ENCODE measurements at regions not wholly inside any gene's neighbourhood (a gene's known extent, or its start where the extent isn't known, plus 50 kb on each side); places are given as distances from the start of the nearest gene placed in this dataset.

DNA sequence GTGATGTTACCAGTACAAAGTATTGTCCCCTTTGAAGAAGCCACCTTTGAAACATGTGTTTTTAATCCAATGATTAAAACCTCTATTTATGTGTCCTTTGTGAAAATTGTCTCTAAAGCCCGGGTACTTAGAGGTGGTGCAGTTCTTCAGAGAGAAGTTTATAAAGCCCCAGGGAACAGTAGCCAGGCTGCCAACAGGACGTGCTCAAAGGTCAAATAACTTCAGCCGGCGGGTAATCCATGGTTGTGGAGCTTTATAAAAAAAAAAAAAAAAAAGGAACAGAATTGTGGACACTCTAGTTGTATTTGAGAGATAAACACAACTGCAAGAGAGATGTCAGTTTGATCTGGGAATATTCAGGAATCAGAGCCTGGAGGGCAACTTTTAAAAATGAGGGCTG, 57.9 kb upstream of the CTNND2 start:
- intact Hi-C loops (cut with micrococcal nuclease): no loop called here

More for the DNA sequence above, 57.9 kb upstream of the CTNND2 start:
- no peak for DNase-seq (ENCODE audit: low read depth, low spot score)
- BruUV-seq (replicated peaks): no TSS peak
- Histone ChIP-seq H2AFZ (ENCODE audit: low read depth, low read length, poor library complexity, severe bottlenecking) (no peak overlapping the region), H3K79me2 (ENCODE audit: insufficient read depth, low read length) (no peaks in the 10 kb centered on the region), H3K4me1 (ENCODE audit: control insufficient read depth in 1 of 2, insufficient read depth in 2 of 2, low read length in 2 of 2) (no peaks in the 10 kb centered on the region), H3K27ac (ENCODE audit: low read depth, low read length) (no peak overlapping the region), H3K4me2 (ENCODE audit: low read length) (no peak overlapping the region), H3K9me3 (ENCODE audit: control insufficient read depth in 1 of 2, insufficient read depth in 1 of 2, low read depth in 1 of 2, low read length in 2 of 2) (peaks cover 5 to 11% of the 10 kb centered on the region in 2 experiments; a peak in 3 of 4 replicates), H3K9ac (ENCODE audit: low read length) (no peak overlapping the region), H4K20me1 (ENCODE audit: insufficient read depth) (no peaks in the 10 kb centered on the region), H3K4me3 (replicated peaks in 1 of 2; ENCODE audit: low read depth in 1 of 2, low read length in 2 of 2) (no peak overlapping the region), H3K27me3 (ENCODE audit: insufficient read depth, low read length) (no peaks in the 10 kb centered on the region), H3K36me3 (ENCODE audit: control insufficient read depth in 1 of 2, insufficient read depth in 2 of 2, low read length in 2 of 2) (no peaks in the 10 kb centered on the region), H3K9me2 (ENCODE audit: insufficient read depth) (no peaks in the 10 kb centered on the region)
- ChIA-PET CTCF (no interaction called here), RAD21 (ENCODE audit: low non-redundant PET in 1 of 2, low total read pairs in 2 of 2, uncharacterized antibody in 2 of 2, unreplicated experiment in 2 of 2) (no interaction called here), POLR2A (no interaction called here)
- TF ChIP-seq TCF7L2 (IDR thresholded peaks at IDR 0.05; ENCODE audit: borderline replicate concordance, extremely low read depth, insufficient read depth, insufficient read length): no peak
- TF ChIP-seq CTCF (IDR thresholded peaks at IDR 0.05 in 2 of 3, conservative IDR thresholded peaks at IDR 0.05 in 1 of 3; ENCODE audit: borderline replicate concordance in 1 of 3, insufficient read depth in 1 of 3, low read depth in 2 of 3, low read length in 2 of 3): no peak
- TF ChIP-seq SP1 (IDR thresholded peaks at IDR 0.05; ENCODE audit: low read depth): no peak
- no peak for TF ChIP-seq REST (IDR thresholded peaks at IDR 0.05; ENCODE audit: low read depth)
- no peak for TF ChIP-seq EGR1 (IDR thresholded peaks at IDR 0.05; ENCODE audit: low read depth)
- TF ChIP-seq SIN3A (IDR thresholded peaks at IDR 0.05; ENCODE audit: low read depth): no peak
- ATAC-seq: no peak

All from HCT116 (cell line).